Tibial nerve (tissue), 4 donors: ENCODE measurements at regions not wholly inside any gene's neighbourhood (a gene's known extent, or its start where the extent isn't known, plus 50 kb on each side); places are given as distances from the start of the nearest gene placed in this dataset.

ENCODE experiments used
- CTCF ChIP-seq, 5 experiments: fragments of 200-600 bp in 3 of 5; fragments of 450-650 bp in 2 of 5; sonication (generic) in 3 of 5; IDR thresholded peaks; one replicate each; pipeline ENCODE4 v1.5.1; 2016 to 2019; ENCODE audit warnings: antibody characterized with exemption in 5 of 5, mild to moderate bottlenecking in 3 of 5, moderate library complexity in 2 of 5
- EP300 ChIP-seq, 2 donors: sonication (generic); formaldehyde crosslinking; IDR thresholded peaks; one replicate each; pipeline ENCODE4 v1.6.1; 2017; ENCODE audit warnings: antibody characterized with exemption in 2 of 2, mild to moderate bottlenecking in 1 of 2

DNA sequence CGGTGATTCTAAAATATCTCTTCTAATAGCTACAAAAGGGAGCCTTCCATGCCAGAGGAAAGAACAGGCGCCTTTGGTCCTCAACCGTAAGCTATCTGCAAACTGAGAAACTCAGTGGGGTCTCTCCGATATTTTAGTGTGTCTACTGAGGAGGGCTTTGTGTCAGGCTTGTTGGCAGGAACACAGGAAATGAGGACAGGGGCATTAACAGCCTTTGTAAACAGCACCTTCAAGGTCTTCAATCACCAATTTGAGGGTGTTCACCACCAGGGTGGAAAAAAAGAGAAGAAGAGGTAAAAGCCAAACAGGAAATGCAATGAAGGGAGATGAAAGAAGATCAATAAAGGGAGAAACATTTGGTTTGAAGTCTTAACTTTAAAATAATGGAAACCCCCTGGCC, 580.1 kb upstream of the SALL1 start:
- TF ChIP-seq CTCF (IDR thresholded peaks at IDR 0.05) (no peak), EP300 (IDR thresholded peaks at IDR 0.05) (no peak)
